Trophoblast cell (in vitro differentiated cells and primary cell): ENCODE measurements at regions not wholly inside any gene's neighbourhood (a gene's known extent, or its start where the extent isn't known, plus 50 kb on each side); places are given as distances from the start of the nearest gene placed in this dataset.
A peak's percentile ranks its signal among the peaks of the same experiment; 100 is the strongest.

Source experiments
- DNase-seq, 2 donors: peaks; one replicate each; pipeline ENCODE4 v3.0.0-alpha.2; 2016
- H2AFZ ChIP-seq: 2 replicates; pipeline ENCODE4 v1.6.1; 2013; ENCODE audit warnings: low read length, moderate library complexity, mild to moderate bottlenecking; ENCODE audit not compliant: insufficient read depth, poor library complexity
- H2AK5ac ChIP-seq: 2 replicates; pipeline ENCODE4 v1.6.1; 2013; ENCODE audit warnings: mild to moderate bottlenecking, low read length
- H2BK120ac ChIP-seq: 2 replicates; pipeline ENCODE4 v1.6.1; 2013; ENCODE audit warnings: low read length, mild to moderate bottlenecking, moderate library complexity; ENCODE audit not compliant: insufficient read depth, poor library complexity
- H2BK12ac ChIP-seq: 2 replicates; pipeline ENCODE4 v1.6.1; 2013; ENCODE audit warnings: mild to moderate bottlenecking, low read length, moderate library complexity
- H2BK5ac ChIP-seq: 2 replicates; pipeline ENCODE4 v1.6.1; 2013; ENCODE audit warnings: low read length, low read depth, moderate library complexity, mild to moderate bottlenecking; ENCODE audit not compliant: poor library complexity
- H3K14ac ChIP-seq: 2 replicates; pipeline ENCODE4 v1.6.1; 2013; ENCODE audit warnings: mild to moderate bottlenecking, low read length
- H3K18ac ChIP-seq: 2 replicates; pipeline ENCODE4 v1.6.1; 2013; ENCODE audit warnings: mild to moderate bottlenecking, low read length
- H3K23ac ChIP-seq: 2 replicates; pipeline ENCODE4 v1.6.1; 2013; ENCODE audit warnings: low read length
- H3K27ac ChIP-seq: 2 replicates; pipeline ENCODE4 v1.5.1; 2013; ENCODE audit warnings: low read depth, mild to moderate bottlenecking, inconsistent platforms, low read length, moderate library complexity
- H3K27me3 ChIP-seq: 2 replicates; pipeline ENCODE4 v1.6.1; 2013; ENCODE audit warnings: inconsistent platforms, mild to moderate bottlenecking, low read length, moderate library complexity; ENCODE audit not compliant: insufficient read depth
- H3K36me3 ChIP-seq, 2 experiments: 1 replicate in 1 of 2; 2 replicates in 1 of 2; pipeline ENCODE4 v1.6.1; 2013; ENCODE audit warnings: low read length in 2 of 2, mild to moderate bottlenecking in 2 of 2, moderate library complexity in 1 of 2; ENCODE audit not compliant: insufficient read depth in 2 of 2, control insufficient read depth in 1 of 2
- H3K4ac ChIP-seq: 2 replicates; pipeline ENCODE4 v1.6.1; 2013; ENCODE audit warnings: low read depth, mild to moderate bottlenecking, low read length, moderate library complexity
- H3K4me1 ChIP-seq, 2 experiments: 1 replicate in 1 of 2; 2 replicates in 1 of 2; pipeline ENCODE4 v1.6.1; 2013; ENCODE audit warnings: low read length in 2 of 2, mild to moderate bottlenecking in 2 of 2, moderate library complexity in 1 of 2; ENCODE audit not compliant: insufficient read depth in 2 of 2, control insufficient read depth in 1 of 2
- H3K4me2 ChIP-seq: 2 replicates; pipeline ENCODE4 v1.6.1; 2013; ENCODE audit warnings: inconsistent platforms, mild to moderate bottlenecking, low read length, moderate library complexity
- H3K4me3 ChIP-seq: 2 replicates; pipeline ENCODE4 v1.5.1; 2013; ENCODE audit warnings: mild to moderate bottlenecking, low read depth, low read length, inconsistent platforms
- H3K79me1 ChIP-seq: one replicate; pipeline ENCODE4 v1.6.1; 2013; ENCODE audit warnings: low read length
- H3K79me2 ChIP-seq: 2 replicates; pipeline ENCODE4 v1.6.1; 2013; ENCODE audit warnings: low read length, mild to moderate bottlenecking; ENCODE audit not compliant: control insufficient read depth, insufficient read depth, poor library complexity
- H3K9ac ChIP-seq: 2 replicates; pipeline ENCODE4 v1.6.1; 2013; ENCODE audit warnings: mild to moderate bottlenecking, low read length
- H3K9me3 ChIP-seq: 2 replicates; pipeline ENCODE4 v1.6.1; 2013; ENCODE audit warnings: low read depth, mild to moderate bottlenecking, control low read depth, inconsistent platforms, low read length; ENCODE audit not compliant: insufficient read depth
- H4K12ac ChIP-seq: 2 replicates; pipeline ENCODE4 v1.6.1; 2013; ENCODE audit warnings: low read depth, mild to moderate bottlenecking, low read length, moderate library complexity
- H4K8ac ChIP-seq: 2 replicates; pipeline ENCODE4 v1.6.1; 2013; ENCODE audit warnings: low read depth, mild to moderate bottlenecking, low read length, moderate library complexity
- H4K91ac ChIP-seq: one replicate; pipeline ENCODE4 v1.6.1; 2013; ENCODE audit warnings: low read depth, mild to moderate bottlenecking, low read length, moderate library complexity
- WGBS: extraction: QIAGEN DNeasy Blood & Tissue Kit; methylation state at CpG from one replicate; pipeline ENCODE4 v1.1.7; 2013; ENCODE audit warnings: missing lambda C conversion rate; ENCODE audit not compliant: insufficient read length, insufficient coverage; ENCODE audit errors: extremely low coverage; 5-methylcytosine and 5-hydroxymethylcytosine counted together

DNA sequence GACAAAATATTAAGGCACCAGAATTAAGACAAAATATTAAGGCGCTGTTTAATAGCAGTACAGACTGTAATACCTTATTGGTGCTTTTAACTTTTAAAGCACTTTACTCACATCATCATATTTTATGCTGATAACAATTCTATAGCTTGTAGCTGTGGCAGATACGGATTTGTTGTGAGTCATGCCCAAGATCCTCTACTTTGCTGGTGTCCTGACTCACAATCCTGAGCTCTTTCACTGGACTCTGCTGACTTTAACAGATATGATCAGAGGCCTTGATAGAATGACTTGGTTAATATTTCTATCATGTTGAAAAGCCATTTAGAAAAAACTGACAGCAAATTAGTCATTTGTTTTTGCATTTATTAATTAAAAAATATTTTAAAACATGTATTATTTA is 99.0 kb upstream of the PKP2 start:
- no peak overlapping the region for H3K4ac ChIP-seq
- no peak overlapping the region for H3K4me2 ChIP-seq
- no CpG with 5 or more reads among the region's 2 CpGs for WGBS

DNA sequence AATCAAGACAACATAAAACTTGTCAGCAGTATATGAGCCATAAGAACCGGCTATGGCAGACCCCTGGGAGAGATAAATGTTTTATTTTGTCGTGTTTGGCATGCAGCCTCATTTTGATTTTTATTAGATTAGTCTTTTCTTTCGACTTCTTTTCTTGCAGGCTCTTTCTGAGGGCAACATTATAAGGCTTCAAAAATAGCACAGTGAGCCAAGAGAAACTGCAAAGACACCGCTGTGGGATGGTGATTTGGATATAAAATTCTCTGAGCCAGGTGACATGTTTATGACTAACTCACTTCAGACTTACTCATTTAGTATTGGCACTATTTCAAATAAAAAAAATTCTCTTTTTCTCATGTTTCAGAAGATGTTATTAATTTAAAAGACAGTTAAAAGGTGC is 96.8 kb upstream of the PKP2 start:
- Histone ChIP-seq H3K4me2 (no peak overlapping the region), H4K12ac (no peak overlapping the region), H3K4me1 (peaks cover 18 to 27% of the 10 kb centered on the region in 2 experiments), H2AFZ (no peak overlapping the region), H3K27me3 (no peaks in the 10 kb centered on the region), H3K36me3 (no peaks in the 10 kb centered on the region), H2AK5ac (no peak overlapping the region), H3K79me2 (peaks cover 7% of the 10 kb centered on the region), H4K8ac (no peak overlapping the region), H3K14ac (no peak overlapping the region), H3K18ac (no peak overlapping the region), H3K9me3 (no peaks in the 10 kb centered on the region), H3K4me3 (no peak overlapping the region), H3K23ac (no peak overlapping the region), H2BK120ac (peak overlapping the region; percentile 84), H4K91ac (no peak overlapping the region), H3K4ac (no peak overlapping the region), H3K9ac (no peak overlapping the region), H3K27ac (no peak overlapping the region), H2BK5ac (no peak overlapping the region), H3K79me1 (peaks cover 34% of the 10 kb centered on the region), H2BK12ac (no peak overlapping the region)
- WGBS: no CpG with 5 or more reads among the region's 4 CpGs
- no peak for DNase-seq

More for the DNA sequence above, 99.0 kb upstream of the PKP2 start:
- no peaks in the 10 kb centered on the region for H3K9me3 ChIP-seq
- H3K36me3 ChIP-seq: no peaks in the 10 kb centered on the region
- no peak overlapping the region for H3K14ac ChIP-seq
- no peak overlapping the region for H2BK12ac ChIP-seq
- peak in 1 of 2 donors; percentile 54 for DNase-seq
- H3K79me2 ChIP-seq: peaks cover 9% of the 10 kb centered on the region
- H3K4me1 ChIP-seq: peaks cover 19 to 27% of the 10 kb centered on the region in 2 experiments
- no peak overlapping the region for H4K8ac ChIP-seq
- H3K79me1 ChIP-seq: peaks cover 30% of the 10 kb centered on the region
- no peaks in the 10 kb centered on the region for H3K27me3 ChIP-seq
- H2BK120ac ChIP-seq: no peak overlapping the region
- no peak overlapping the region for H3K4me3 ChIP-seq
- no peak overlapping the region for H2AFZ ChIP-seq
- peak overlapping the region; percentile 68 for H3K27ac ChIP-seq
- no peak overlapping the region for H3K18ac ChIP-seq
- H2AK5ac ChIP-seq: no peak overlapping the region
- H4K12ac ChIP-seq: no peak overlapping the region
- H2BK5ac ChIP-seq: no peak overlapping the region
- H4K91ac ChIP-seq: no peak overlapping the region
- no peak overlapping the region for H3K9ac ChIP-seq
- no peak overlapping the region for H3K23ac ChIP-seq

DNA sequence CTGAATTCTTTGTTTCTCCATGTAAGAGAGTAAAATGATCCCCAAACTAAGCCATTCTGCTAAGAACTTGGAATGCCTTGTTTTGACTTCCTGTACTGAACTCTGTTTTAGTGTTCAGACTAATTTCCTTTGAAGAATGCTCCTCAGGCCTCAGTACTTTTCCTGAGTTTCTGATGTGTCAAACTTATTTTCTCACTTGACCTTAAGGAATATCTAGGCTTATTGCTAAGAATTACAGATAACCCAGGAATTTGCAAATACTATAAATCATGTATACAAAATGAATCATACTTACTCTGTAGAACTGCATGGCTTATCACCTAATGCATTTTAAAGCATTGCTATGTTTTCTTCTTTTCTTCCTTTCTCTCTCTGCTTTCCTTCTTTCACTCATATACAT is 93.1 kb upstream of the PKP2 start:
- Histone ChIP-seq H3K23ac (no peak overlapping the region), H3K27me3 (no peaks in the 10 kb centered on the region), H3K9me3 (no peaks in the 10 kb centered on the region), H2BK5ac (no peak overlapping the region), H4K12ac (no peak overlapping the region), H3K14ac (no peak overlapping the region), H3K4me2 (no peak overlapping the region), H3K4ac (no peak overlapping the region), H3K18ac (no peak overlapping the region), H4K91ac (no peak overlapping the region), H3K79me2 (peaks cover 14% of the 10 kb centered on the region), H3K36me3 (no peaks in the 10 kb centered on the region), H4K8ac (no peak overlapping the region), H3K27ac (peak overlapping the region; percentile 96), H3K4me3 (no peak overlapping the region), H3K79me1 (peaks cover 56% of the 10 kb centered on the region), H2AFZ (no peak overlapping the region), H2AK5ac (no peak overlapping the region), H2BK120ac (no peak overlapping the region), H3K4me1 (peaks cover 31 to 42% of the 10 kb centered on the region in 2 experiments), H3K9ac (no peak overlapping the region), H2BK12ac (no peak overlapping the region)
- DNase-seq: peak in 1 of 2 donors; percentile 16

DNA sequence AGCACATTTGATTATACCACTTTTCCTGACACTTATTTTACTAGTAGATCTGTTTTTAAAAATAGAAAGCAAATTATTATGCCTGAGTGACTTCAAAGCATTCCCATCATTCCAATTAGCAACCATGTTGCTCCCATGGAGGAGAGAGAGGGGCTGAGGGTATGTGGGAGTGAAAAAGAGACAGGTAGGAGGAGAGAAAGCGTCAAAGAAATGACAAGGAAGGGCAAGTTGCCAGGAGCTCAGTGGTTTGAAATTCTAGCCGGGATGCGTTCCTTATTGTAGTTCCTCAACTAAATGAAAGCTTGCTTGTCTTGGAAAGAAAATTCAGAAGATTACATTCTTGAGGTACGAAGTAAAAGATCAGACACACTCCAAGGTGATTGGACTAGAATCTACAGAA is 92.4 kb upstream of the PKP2 start:
- Histone ChIP-seq H3K4me1 (peaks cover 28 to 38% of the 10 kb centered on the region in 2 experiments), H3K4ac (no peak overlapping the region), H2BK120ac (no peak overlapping the region), H3K23ac (no peak overlapping the region), H3K79me2 (peaks cover 13% of the 10 kb centered on the region), H2AK5ac (no peak overlapping the region), H4K8ac (no peak overlapping the region), H4K12ac (no peak overlapping the region), H4K91ac (peak overlapping the region; percentile 50), H3K18ac (no peak overlapping the region), H3K9me3 (no peaks in the 10 kb centered on the region), H3K79me1 (peaks cover 54% of the 10 kb centered on the region), H2BK5ac (peak overlapping the region; percentile 37), H2AFZ (no peak overlapping the region), H3K27me3 (no peaks in the 10 kb centered on the region), H2BK12ac (no peak overlapping the region), H3K27ac (peak overlapping the region; percentile 63), H3K4me2 (no peak overlapping the region), H3K4me3 (no peak overlapping the region), H3K36me3 (no peaks in the 10 kb centered on the region), H3K14ac (no peak overlapping the region), H3K9ac (no peak overlapping the region)
- WGBS: no CpG with 5 or more reads among the region's 4 CpGs
- DNase-seq: peak in 1 of 2 donors; percentile 28
